Muscle of arm (tissue), 1 donor: ENCODE measurements at regions not wholly inside any gene's neighbourhood (a gene's known extent, or its start where the extent isn't known, plus 50 kb on each side); places are given as distances from the start of the nearest gene placed in this dataset.
"Not testable (repeated sequence)": the region's sequence is repeated elsewhere in the genome, so short reads cannot be mapped to it uniquely, and the experiment has no call there.

Experiments used
- DNase-seq: peaks from one replicate; pipeline ENCODE4 v3.0.0-alpha.2; 2013

- no peak for DNase-seq
These were observed 239.1 kb downstream of the THBS2 start for GRCh38 chr6:169014211-169015197.

GRCh38 chr6:169009628-169010027 is 244.0 kb downstream of the THBS2 start:
- no peak for DNase-seq

DNA sequence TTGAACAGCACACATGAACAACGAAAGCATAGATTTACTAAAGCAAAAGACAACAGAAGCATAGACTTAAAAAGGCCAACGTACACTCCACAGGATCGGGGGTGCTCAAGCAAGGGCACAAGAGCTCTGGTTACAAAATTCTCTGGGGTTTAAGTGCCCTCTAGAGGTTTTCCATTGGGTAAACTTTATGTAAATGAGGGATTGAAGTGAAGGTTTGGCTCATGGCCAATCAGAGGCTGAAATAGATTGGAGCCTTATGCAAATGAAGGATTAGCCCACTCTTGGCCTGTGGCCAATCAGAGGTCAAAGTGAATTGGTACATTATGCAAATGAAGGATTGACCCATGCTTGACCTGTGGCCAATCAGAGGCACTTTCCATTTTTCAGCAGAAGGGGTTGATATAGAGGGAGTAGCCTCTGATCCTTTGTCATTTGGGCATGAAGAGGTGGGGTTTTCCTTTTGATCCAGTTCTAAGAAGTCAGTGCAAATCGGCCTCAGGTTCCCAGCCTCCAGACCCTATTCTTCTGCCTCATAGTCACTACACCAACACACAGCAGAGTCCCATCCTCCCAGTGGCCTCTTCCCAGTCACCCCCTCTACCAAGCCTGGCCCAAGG is 244.9 kb downstream of the THBS2 start:
- DNase-seq = no peak

GRCh38 chr6:169005166-169005565 is 248.5 kb downstream of the THBS2 start:
- no peak for DNase-seq

DNA sequence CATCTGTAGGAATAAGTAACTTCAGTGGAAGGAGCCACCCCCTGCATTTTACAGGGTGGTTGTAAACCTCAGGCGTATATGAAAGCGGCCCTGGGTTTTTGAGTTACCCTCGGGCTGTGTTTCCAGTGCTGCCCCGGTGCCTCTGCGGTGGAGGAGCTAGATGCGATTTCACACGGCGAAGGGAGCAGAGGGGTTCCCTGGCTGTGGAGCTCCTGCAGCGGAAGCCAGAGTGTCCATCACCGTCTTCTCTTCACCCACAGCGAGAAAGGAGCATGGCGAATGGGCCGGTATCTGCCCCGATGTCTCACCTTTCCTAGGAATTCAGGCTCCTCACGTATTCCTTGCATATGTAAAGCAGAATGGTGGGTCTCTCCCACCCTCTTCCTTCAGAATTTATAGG is 253.6 kb downstream of the THBS2 start:
- DNase-seq = no peak

GRCh38 chr6:168999392-168999791 is 254.3 kb downstream of the THBS2 start:
- no peak for DNase-seq

GRCh38 chr6:168996356-168996625 is 257.4 kb downstream of the THBS2 start:
- DNase-seq = peak; percentile 54

DNA sequence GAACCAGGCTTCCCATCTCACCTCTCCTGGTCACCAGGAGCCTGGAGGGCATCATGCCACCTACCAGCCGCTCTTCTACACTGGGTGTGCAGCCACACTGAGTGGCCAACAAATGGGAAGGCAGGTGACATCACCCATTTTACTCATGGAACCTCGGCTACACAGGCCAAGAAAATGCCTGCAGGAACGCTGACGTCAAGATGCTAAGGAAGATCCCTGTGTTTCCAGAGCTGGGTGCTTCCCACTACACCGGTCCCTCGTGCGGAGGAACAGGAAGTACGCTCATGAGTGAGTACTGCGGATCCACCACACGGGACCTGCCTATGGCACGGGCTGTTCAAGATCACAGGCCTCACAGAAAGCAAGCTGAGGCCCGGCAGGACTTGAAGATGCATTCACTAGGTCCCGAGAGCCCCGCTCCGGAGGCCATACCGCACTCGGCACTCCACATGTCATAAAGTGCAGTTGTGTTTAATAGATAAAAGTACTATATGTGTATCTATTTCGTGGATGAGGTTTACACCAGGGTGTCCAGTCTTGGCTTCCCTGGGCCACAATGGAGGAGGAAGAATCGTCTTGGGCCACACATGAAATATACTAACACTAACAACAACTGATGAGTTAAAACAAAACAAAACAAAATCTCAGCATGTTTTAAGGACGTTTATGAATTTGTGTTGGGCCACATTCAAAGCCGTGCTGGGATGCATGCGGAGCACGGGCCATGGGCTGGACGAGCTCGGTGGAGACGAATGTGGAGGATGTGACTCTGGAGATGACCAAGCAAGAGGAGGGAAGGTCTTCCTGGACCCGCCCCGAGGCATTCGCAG is 257.9 kb downstream of the THBS2 start:
- DNase-seq = no peak

- DNase-seq = no peak
These were observed 258.7 kb downstream of the THBS2 start for GRCh38 chr6:168994956-168995355.

GRCh38 chr6:168992446-168993144 is 261.1 kb downstream of the THBS2 start:
- DNase-seq = no peak

DNA sequence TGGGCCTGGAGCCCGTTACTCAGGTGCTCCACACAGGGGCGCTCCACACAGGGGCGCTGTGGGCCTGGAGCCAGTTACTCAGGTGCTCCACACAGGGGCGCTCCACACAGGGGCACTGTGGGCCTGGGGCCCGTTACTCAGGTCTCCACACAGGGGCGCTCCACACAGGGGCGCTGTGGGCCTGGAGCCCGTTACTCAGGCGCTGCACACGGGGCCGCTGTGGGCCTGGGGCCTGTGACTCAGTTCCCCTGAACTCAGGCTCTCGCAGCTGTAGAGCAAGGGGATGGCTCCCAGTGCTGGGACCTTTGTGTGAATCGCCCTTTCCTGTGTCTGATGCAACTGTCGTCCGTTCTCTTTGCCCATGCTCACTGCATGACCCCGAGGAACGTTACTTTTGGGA is 262.0 kb downstream of the THBS2 start:
- DNase-seq = not testable (repeated sequence)

GRCh38 chr6:168990019-168990751 is 263.5 kb downstream of the THBS2 start:
- peak; percentile 29 for DNase-seq

DNA sequence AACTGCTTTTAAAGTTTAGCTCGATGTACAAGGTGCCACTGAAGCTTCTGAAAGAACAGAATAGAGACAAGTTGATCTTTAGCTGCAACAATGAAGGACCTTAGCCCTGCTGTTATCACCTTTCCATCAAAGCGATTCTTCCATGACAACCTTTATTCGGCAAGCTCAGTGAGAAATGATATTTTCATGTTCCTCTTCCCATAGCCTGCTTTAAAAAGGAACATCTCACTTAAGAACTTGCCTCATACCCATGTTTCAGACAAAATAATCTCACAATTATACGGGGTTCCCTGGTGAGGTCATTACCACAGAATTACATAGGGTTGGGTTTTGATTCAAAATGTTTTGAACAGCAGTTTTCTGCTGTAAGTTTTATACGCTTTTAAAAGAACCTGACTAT is 264.2 kb downstream of the THBS2 start:
- DNase-seq = no peak

DNA sequence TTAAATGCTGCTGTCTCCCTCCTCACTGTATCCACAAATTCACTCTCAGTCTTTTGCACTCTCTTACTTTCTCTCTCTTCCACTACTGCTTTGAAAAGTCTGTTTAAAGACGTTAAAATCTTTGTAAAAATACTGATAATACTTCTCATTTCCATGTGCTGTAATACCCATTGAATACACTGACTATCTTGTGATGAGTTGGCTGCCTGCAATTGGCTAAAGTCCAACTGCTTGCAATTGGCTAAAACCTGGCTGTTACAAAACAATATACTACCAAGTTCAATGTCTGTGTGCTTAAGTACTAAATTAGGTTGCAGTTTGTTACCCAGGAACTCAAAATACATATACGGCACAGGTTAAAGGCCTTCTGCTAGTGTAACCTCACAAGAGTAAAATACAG is 264.8 kb downstream of the THBS2 start:
- no peak for DNase-seq

- no peak for DNase-seq
These were observed 265.4 kb downstream of the THBS2 start for GRCh38 chr6:168988280-168988679.

DNA sequence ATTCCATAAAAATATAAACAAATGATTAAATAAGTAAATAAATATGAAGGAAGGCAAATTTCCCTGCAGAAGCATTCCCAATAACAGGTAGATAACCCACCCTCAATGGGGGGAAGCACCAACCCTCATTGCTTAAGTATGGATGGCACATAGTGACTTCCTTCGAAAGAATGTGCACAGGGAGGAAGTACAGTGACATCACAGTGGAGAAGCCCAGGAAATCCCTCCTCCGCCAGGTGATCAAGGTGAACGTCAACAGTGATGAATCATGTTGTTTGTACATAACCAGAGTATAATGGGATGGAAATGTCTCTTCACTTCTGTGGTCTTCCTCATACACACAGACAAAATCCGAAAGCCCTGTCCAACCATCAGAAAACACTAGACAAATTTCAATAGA is 267.9 kb downstream of the THBS2 start:
- no peak for DNase-seq

GRCh38 chr6:168983925-168984324 is 269.7 kb downstream of the THBS2 start:
- DNase-seq = no peak

DNA sequence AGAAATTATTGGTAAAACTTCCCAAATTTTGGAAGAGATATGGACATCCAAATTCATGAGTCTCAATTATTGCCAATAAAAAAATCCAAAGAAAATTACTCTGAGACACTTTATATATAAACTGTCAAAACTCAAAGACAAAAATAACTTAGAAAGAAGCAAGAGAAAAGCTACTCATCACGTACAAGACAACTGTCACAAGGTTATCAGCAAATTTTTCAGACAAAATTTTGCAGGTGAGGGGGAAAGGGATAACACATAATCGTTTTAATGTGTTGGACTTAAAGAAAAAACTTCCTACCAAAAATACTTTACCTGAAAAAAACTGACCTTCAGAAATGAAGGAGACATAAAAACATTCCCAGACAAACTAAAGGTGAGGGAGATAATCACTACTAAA is 272.5 kb downstream of the THBS2 start:
- no peak for DNase-seq

DNA sequence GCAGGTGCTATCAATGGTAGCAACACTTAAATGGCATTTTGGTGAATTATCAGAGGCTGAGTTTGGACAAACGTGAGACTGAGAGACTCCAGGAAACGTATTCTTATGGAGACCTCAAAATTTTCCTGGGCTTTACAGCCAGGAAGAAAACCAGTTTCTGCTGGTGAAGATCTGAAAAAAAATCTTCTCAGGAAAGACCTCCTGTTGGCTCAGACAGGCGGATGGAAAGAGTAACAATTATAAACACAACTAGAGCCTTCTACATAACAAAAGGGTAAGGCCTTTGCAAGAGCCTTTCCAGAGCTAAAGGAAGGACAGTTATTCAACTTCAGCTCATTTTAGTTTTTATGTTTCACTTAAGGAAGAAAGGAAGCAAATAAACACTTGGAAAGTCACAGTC is 274.4 kb downstream of the THBS2 start:
- no peak for DNase-seq

DNA sequence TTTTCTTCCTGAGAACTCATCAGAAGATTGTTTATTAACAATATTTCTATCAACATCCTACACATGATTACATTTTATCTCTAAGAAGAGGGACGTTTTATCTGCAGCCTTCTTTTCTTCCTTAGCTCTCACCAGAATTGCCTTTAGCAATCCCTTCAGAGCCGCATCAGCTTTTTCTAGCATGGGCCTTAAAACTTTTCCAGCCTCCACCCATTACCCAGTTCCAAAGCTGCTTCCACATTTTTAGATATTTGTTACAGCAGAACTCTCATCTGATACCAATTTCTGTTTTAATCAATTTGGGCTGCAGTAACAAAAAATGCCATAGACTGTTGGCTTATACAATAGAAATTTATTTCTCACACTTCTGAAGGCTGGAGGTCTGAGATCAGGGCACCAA is 281.5 kb downstream of the THBS2 start:
- no peak for DNase-seq

DNA sequence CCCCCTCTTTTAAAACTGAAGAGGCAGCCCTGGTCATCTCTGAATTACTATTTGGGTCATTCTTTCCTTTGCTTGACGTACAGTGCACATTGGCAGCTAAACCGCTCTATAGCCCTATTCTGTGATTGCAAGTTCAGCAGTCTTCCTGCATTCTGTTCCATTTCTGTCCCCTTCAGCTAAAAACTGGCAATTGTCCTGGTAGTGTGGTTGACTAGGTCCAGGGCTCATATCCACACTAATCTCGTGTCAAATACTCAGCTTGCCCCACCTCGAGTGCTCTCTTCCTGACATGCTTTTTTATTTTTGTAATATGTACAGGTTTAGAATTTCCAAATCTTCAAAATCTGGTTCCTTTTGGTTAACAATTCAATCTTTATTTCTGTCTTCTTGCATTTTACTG is 282.1 kb downstream of the THBS2 start:
- DNase-seq = no peak
